MM.1S (cell line): ENCODE measurements at regions not wholly inside any gene's neighbourhood (a gene's known extent, or its start where the extent isn't known, plus 50 kb on each side); places are given as distances from the start of the nearest gene placed in this dataset.

ENCODE experiments used
- DNase-seq: peaks from one replicate; pipeline ENCODE4 v3.0.0-alpha.2; 2015
- H2AFZ ChIP-seq: fragments of 300-600 bp; sonication (generic); 2 replicates; pipeline ENCODE4 v1.6.0; 2016; ENCODE audit warnings: antibody characterized with exemption, low read length
- H3F3A ChIP-seq: fragments of 300-600 bp; sonication (generic); 2 replicates; pipeline ENCODE4 v1.6.1; 2016; ENCODE audit warnings: mild to moderate bottlenecking, antibody characterized with exemption, low read length, moderate library complexity, mixed read lengths; ENCODE audit not compliant: insufficient read depth
- H3K27ac ChIP-seq: fragments of 300-600 bp; sonication (generic); 2 replicates; pipeline ENCODE4 v1.5.1; 2016; ENCODE audit warnings: mild to moderate bottlenecking, low read length
- H3K27me3 ChIP-seq: fragments of 300-600 bp; sonication (generic); replicated peaks from 2 replicates; pipeline ENCODE4 v1.6.0; 2016; ENCODE audit warnings: low read length; ENCODE audit not compliant: insufficient read depth
- H3K36me3 ChIP-seq: fragments of 300-600 bp; sonication (generic); replicated peaks from 2 replicates; pipeline ENCODE4 v1.6.1; 2016; ENCODE audit warnings: mild to moderate bottlenecking, low read length, mixed read lengths; ENCODE audit not compliant: insufficient read depth
- H3K4me1 ChIP-seq: fragments of 300-600 bp; sonication (generic); 2 replicates; pipeline ENCODE4 v1.6.1; 2016; ENCODE audit warnings: low read length, mixed read lengths
- H3K4me2 ChIP-seq: fragments of 300-600 bp; sonication (generic); 2 replicates; pipeline ENCODE4 v1.6.0; 2016; ENCODE audit warnings: low read depth, low read length
- H3K4me3 ChIP-seq: fragments of 300-600 bp; sonication (generic); 2 replicates; pipeline ENCODE4 v1.5.1; 2016; ENCODE audit warnings: low read length, mixed read lengths
- H3K79me2 ChIP-seq: fragments of 300-600 bp; sonication (generic); 2 replicates; pipeline ENCODE4 v1.6.1; 2016; ENCODE audit warnings: mixed run types, low read length, mixed read lengths
- H3K9ac ChIP-seq: fragments of 300-600 bp; sonication (generic); 2 replicates; pipeline ENCODE4 v1.6.1; 2016; ENCODE audit warnings: low read length, mixed read lengths
- H3K9me2 ChIP-seq: fragments of 300-600 bp; sonication (generic); replicated peaks from 2 replicates; pipeline ENCODE4 v1.6.1; 2016; ENCODE audit warnings: mild to moderate bottlenecking, low read length, mixed read lengths; ENCODE audit not compliant: insufficient read depth
- H3K9me3 ChIP-seq: fragments of 300-600 bp; sonication (generic); replicated peaks from 2 replicates; pipeline ENCODE4 v1.6.1; 2016; ENCODE audit warnings: mild to moderate bottlenecking, low read length, mixed read lengths; ENCODE audit not compliant: insufficient read depth
- H4K20me1 ChIP-seq: fragments of 300-600 bp; sonication (generic); 2 replicates; pipeline ENCODE4 v1.6.1; 2016; ENCODE audit warnings: mild to moderate bottlenecking, low read length, moderate library complexity, mixed read lengths; ENCODE audit not compliant: insufficient read depth
- EZH2 ChIP-seq: fragments of 300-600 bp; sonication (generic); optimal IDR thresholded peaks from 2 replicates; pipeline ENCODE3; 2017; ENCODE audit warnings: low read depth, mild to moderate bottlenecking, antibody characterized with exemption, low read length, mixed read lengths
- EZH2phosphoT487 ChIP-seq: fragments of 300-600 bp; sonication (generic); IDR thresholded peaks from 2 replicates; pipeline ENCODE4 v1.6.1; 2018; ENCODE audit warnings: antibody characterized with exemption, low read length
- TF ChIP-seq, protein P1 (sequence below): fragments of 300-600 bp; sonication (generic); IDR thresholded peaks from 2 replicates; pipeline ENCODE4 v1.5.1; 2016; ENCODE audit warnings: antibody characterized with exemption, low read length, mixed read lengths

DNA sequence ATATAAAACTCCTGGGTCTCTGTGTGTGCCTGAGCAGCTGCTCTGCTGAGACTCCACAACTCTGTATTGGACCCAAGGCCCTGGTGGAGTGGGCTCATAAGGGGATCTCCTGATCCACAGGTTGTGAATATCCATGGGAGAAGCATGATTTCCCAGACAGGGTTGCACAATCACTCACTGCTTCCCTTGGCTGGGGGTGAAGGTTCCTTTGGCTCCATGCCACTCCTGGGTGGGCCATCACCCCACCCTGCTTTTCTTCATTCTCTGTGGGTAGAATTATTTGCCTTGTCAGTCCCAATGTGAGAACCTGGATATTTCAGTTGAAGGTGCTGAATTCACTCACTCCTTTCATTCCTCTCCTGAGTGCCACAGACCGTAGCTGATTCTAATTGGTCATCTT is 205.2 kb upstream of the TMEM260 start:
- H4K20me1 ChIP-seq = no peaks in the 10 kb centered on the region
- no peaks in the 10 kb centered on the region for H3K4me1 ChIP-seq
- no peak overlapping the region for H3K4me2 ChIP-seq
- no peaks in the 10 kb centered on the region for H3K79me2 ChIP-seq
- H3K9ac ChIP-seq = no peak overlapping the region
- H3K4me3 ChIP-seq = no peak overlapping the region
- no peaks in the 10 kb centered on the region for H3K36me3 ChIP-seq
- H2AFZ ChIP-seq = no peak overlapping the region
- no peaks in the 10 kb centered on the region for H3K9me3 ChIP-seq
- no peaks in the 10 kb centered on the region for H3K9me2 ChIP-seq
- no peak for TF ChIP-seq EZH2phosphoT487
- TF ChIP-seq, protein P1, sequence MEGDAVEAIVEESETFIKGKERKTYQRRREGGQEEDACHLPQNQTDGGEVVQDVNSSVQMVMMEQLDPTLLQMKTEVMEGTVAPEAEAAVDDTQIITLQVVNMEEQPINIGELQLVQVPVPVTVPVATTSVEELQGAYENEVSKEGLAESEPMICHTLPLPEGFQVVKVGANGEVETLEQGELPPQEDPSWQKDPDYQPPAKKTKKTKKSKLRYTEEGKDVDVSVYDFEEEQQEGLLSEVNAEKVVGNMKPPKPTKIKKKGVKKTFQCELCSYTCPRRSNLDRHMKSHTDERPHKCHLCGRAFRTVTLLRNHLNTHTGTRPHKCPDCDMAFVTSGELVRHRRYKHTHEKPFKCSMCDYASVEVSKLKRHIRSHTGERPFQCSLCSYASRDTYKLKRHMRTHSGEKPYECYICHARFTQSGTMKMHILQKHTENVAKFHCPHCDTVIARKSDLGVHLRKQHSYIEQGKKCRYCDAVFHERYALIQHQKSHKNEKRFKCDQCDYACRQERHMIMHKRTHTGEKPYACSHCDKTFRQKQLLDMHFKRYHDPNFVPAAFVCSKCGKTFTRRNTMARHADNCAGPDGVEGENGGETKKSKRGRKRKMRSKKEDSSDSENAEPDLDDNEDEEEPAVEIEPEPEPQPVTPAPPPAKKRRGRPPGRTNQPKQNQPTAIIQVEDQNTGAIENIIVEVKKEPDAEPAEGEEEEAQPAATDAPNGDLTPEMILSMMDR = no peak
- TF ChIP-seq EZH2 = no peak
- H3K27me3 ChIP-seq = no peaks in the 10 kb centered on the region
- H3K27ac ChIP-seq = no peak overlapping the region
- H3F3A ChIP-seq = no peaks in the 10 kb centered on the region
- DNase-seq = no peak

DNA sequence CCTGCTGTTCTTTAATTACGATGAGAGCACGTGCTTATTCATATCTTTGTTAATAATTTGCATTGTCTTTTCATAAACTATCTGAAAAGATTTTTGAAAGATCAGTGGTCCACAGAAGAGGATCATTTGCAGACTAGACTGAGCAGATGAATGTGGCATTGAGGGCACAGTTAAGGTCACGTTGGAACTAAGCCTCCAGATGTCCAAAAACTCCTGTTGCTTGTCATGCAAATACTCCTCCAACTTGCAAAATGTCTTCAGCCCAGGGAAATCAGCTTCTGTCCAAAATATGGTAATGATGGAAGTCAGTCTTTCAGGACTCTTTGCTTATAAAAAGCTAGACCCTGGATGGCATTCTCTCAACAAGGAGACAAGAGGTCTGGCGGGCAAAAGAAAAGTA is 201.6 kb upstream of the TMEM260 start:
- H3K79me2 ChIP-seq = no peaks in the 10 kb centered on the region
- DNase-seq = no peak
- H2AFZ ChIP-seq = no peak overlapping the region
- no peaks in the 10 kb centered on the region for H3K36me3 ChIP-seq
- no peaks in the 10 kb centered on the region for H3K9me3 ChIP-seq
- H3K4me3 ChIP-seq = no peak overlapping the region
- no peak overlapping the region for H3K9ac ChIP-seq
- no peak overlapping the region for H3K4me2 ChIP-seq
- no peaks in the 10 kb centered on the region for H3K4me1 ChIP-seq
- no peaks in the 10 kb centered on the region for H4K20me1 ChIP-seq
- H3K27ac ChIP-seq = no peak overlapping the region
- H3F3A ChIP-seq = no peaks in the 10 kb centered on the region
- TF ChIP-seq EZH2phosphoT487 (no peak), EZH2 (no peak)
- TF ChIP-seq, protein P1 = no peak
- no peaks in the 10 kb centered on the region for H3K9me2 ChIP-seq
- no peaks in the 10 kb centered on the region for H3K27me3 ChIP-seq

DNA sequence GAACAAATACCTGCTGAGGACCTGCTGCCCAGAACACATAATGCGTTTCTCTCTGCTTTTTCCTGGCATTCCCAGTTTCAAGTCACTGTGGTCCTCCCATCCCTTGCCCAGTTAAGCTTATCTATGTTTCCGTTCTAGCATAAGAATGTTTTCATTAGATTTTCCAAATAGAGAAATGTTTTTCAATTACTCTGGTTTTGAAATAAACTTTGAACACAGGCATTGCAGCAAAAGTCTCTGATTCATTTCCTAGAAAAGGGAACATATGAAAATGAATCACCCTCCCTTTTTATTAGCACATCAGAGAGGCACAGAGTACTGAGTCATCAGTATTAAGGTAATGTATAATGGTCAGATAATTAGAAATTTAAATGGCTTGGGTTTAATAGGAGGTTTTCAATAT is 201.1 kb upstream of the TMEM260 start:
- Histone ChIP-seq H3K4me1 (no peaks in the 10 kb centered on the region), H3K9me3 (no peaks in the 10 kb centered on the region), H3K9ac (no peak overlapping the region), H3K27me3 (no peaks in the 10 kb centered on the region), H3K79me2 (no peaks in the 10 kb centered on the region), H3K36me3 (no peaks in the 10 kb centered on the region), H3F3A (no peaks in the 10 kb centered on the region), H3K4me3 (no peak overlapping the region), H2AFZ (no peak overlapping the region), H3K9me2 (no peaks in the 10 kb centered on the region), H4K20me1 (no peaks in the 10 kb centered on the region), H3K27ac (no peak overlapping the region), H3K4me2 (no peak overlapping the region)
- DNase-seq = no peak
- TF ChIP-seq, protein P1 = no peak
- no peak for TF ChIP-seq EZH2
- TF ChIP-seq EZH2phosphoT487 = no peak

DNA sequence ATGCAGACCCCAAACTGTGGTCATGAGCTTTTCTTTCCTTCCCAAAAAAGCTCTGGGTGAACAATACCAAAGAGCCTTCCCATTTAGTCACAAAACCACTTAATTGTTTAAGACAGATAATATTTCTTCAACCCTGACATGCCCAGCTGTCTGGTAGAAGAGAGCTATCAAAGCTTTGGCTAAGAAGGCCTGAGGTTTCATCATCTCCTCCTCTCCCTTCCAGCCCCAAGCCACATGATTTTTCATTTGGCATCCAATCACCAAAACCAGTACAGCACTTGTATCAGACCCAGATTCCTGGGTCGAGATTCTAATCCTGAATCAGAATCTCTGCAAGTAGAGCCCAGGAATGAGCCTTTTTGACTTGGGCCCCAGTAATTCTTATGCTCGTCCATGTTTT is 199.6 kb upstream of the TMEM260 start:
- Histone ChIP-seq H3K9me2 (no peaks in the 10 kb centered on the region), H3K27me3 (no peaks in the 10 kb centered on the region), H3K9ac (no peak overlapping the region), H3K79me2 (no peaks in the 10 kb centered on the region), H3K36me3 (no peaks in the 10 kb centered on the region), H3K27ac (no peak overlapping the region), H3K4me2 (no peak overlapping the region), H2AFZ (no peak overlapping the region), H3K9me3 (no peaks in the 10 kb centered on the region), H3F3A (no peaks in the 10 kb centered on the region), H4K20me1 (no peaks in the 10 kb centered on the region), H3K4me3 (no peak overlapping the region), H3K4me1 (no peaks in the 10 kb centered on the region)
- TF ChIP-seq EZH2 (no peak), EZH2phosphoT487 (no peak)
- TF ChIP-seq, protein P1 = no peak
- no peak for DNase-seq
